CD4-positive, CD25-positive, alpha-beta regulatory T cell (primary cell): ENCODE measurements at regions not wholly inside any gene's neighbourhood (a gene's known extent, or its start where the extent isn't known, plus 50 kb on each side); places are given as distances from the start of the nearest gene placed in this dataset.
A peak's percentile ranks its signal among the peaks of the same experiment; 100 is the strongest.

Source experiments
- ATAC-seq, 2 donors: fragments of 150-1000 bp; cut with Tn5 transposase; one replicate each; pipeline ENCODE4 v1.10.0; 2021; ENCODE audit warnings: low read depth in 2 of 2, moderate number of reproducible peaks in 2 of 2, moderate library complexity in 1 of 2
- DNase-seq, 3 donors: peaks; one replicate each; pipeline versions ENCODE4 v3.0.0 to v3.0.0-alpha.2; 2012 to 2022; ENCODE audit warnings: mixed read lengths in 1 of 3
- H3K27ac ChIP-seq: one replicate; pipeline ENCODE4 v1.7.0; 2013; ENCODE audit warnings: mild to moderate bottlenecking, low read length; ENCODE audit not compliant: insufficient read depth, poor library complexity, severe bottlenecking
- H3K27me3 ChIP-seq: one replicate; pipeline ENCODE4 v1.7.0; 2013; ENCODE audit warnings: low read length; ENCODE audit not compliant: control insufficient read depth, insufficient read depth
- H3K36me3 ChIP-seq: one replicate; pipeline ENCODE4 v1.7.0; 2013; ENCODE audit warnings: mild to moderate bottlenecking, low read length, moderate library complexity; ENCODE audit not compliant: control insufficient read depth, insufficient read depth
- H3K4me1 ChIP-seq: 2 replicates; pipeline ENCODE4 v1.7.0; 2013; ENCODE audit warnings: mild to moderate bottlenecking, low read length; ENCODE audit not compliant: insufficient read depth, control insufficient read depth, poor library complexity, severe bottlenecking
- H3K4me3 ChIP-seq: one replicate; pipeline ENCODE4 v1.7.0; 2013; ENCODE audit warnings: low read depth, mild to moderate bottlenecking, low read length, moderate library complexity
- H3K9me3 ChIP-seq, 2 experiments: 1 replicate in 1 of 2; 2 replicates in 1 of 2; pipeline ENCODE4 v1.7.0; 2013; ENCODE audit warnings: low read length in 2 of 2, mild to moderate bottlenecking in 1 of 2, moderate library complexity in 1 of 2; ENCODE audit not compliant: control insufficient read depth in 2 of 2
- H3K27ac Mint-ChIP-seq, 3 donors: one replicate each; pipeline ENCODE4 v1.8.0; 2020 to 2022; ENCODE audit warnings: mild to moderate bottlenecking in 3 of 3, mixed read lengths in 3 of 3, moderate library complexity in 2 of 3
- H3K27me3 Mint-ChIP-seq: one replicate; pipeline ENCODE4 v1.8.0; 2022; ENCODE audit warnings: mild to moderate bottlenecking, mixed read lengths
- H3K36me3 Mint-ChIP-seq: one replicate; pipeline ENCODE4 v1.8.0; 2020; ENCODE audit warnings: mixed read lengths
- H3K4me1 Mint-ChIP-seq, 4 donors: one replicate each; pipeline ENCODE4 v1.8.0; 2020 to 2022; ENCODE audit warnings: mixed read lengths in 4 of 4, mild to moderate bottlenecking in 1 of 4
- H3K4me3 Mint-ChIP-seq, 4 donors: one replicate each; pipeline ENCODE4 v1.8.0; 2020 to 2022; ENCODE audit warnings: mild to moderate bottlenecking in 4 of 4, mixed read lengths in 4 of 4, moderate library complexity in 3 of 4
- H3K9me3 Mint-ChIP-seq, 7 donors: one replicate each; pipeline ENCODE4 v1.8.0; 2020 to 2022; ENCODE audit warnings: mixed read lengths in 7 of 7, mild to moderate bottlenecking in 3 of 7, moderate library complexity in 2 of 7

DNA sequence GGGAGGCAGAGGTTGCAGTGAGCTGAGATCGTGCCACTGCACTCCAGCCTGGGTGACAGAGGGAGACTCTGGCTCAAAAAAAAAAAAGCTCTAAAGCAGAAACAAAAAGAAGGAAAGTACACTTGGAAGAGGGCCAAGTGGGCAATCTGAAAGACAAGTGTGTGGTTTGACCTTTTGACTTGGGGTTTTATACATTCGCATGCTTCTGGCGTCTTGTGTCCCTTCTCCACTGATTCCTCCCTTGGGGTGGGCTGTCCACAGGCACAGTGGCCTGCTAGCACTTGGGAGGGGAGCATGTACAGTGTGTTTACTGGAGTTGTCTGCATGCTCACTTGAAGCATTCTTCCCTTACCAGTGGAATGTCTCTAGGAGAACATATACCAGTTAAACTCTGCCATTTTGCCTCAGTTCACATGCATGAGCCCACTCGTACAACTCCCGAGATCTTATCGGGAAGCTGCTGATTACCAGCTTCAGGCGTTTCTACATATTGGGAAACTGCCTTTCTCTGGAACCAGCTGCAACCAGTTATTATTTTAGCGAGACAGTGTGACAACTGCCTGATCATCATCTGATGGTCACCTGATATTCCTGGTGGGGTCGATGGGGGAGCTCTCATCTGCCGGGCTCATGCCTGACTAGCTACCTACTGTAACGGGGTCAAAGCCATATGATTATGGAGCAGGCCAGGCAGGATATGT lies 113.5 kb upstream of the ZNF678 start:
- Mint-ChIP-seq H3K9me3 (peaks cover 0 to 4% (median 0%) of the 10 kb centered on the region in 7 donors), H3K27me3 (peaks cover 4% of the 10 kb centered on the region), H3K27ac (no peak overlapping the region), H3K4me1 (no peaks in the 10 kb centered on the region), H3K36me3 (no peaks in the 10 kb centered on the region), H3K4me3 (no peak overlapping the region)
- ATAC-seq: no peak
- no peak overlapping the region for H3K27ac ChIP-seq
- no peaks in the 10 kb centered on the region for H3K36me3 ChIP-seq
- DNase-seq: no peak
- no peaks in the 10 kb centered on the region for H3K4me1 ChIP-seq
- H3K27me3 ChIP-seq: peaks cover 5% of the 10 kb centered on the region
- no peaks in the 10 kb centered on the region for H3K9me3 ChIP-seq
- H3K4me3 ChIP-seq: no peak overlapping the region

DNA sequence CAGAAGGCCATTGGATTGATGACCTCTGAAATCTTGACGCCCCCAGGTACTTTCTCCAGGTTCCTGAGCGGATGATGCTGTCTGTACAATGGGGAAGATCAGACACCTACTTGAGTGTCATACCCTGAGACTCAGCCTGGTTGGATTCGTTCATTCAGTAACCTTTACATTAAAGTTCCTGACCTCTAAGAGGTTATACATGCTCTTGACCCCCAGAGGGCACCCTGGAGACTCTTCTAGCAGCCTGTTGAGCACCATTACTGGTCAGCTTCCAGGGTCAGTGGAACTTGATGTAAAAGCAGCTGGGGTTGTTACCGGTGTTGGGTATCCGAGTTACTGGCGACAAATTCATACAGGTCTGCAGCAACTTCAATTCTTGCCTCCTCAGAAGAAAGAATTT lies 114.3 kb upstream of the ZNF678 start:
- H3K9me3 Mint-ChIP-seq: no peaks in the 10 kb centered on the region
- peaks cover 4% of the 10 kb centered on the region for H3K27me3 Mint-ChIP-seq
- H3K36me3 ChIP-seq: no peaks in the 10 kb centered on the region
- DNase-seq: peak in 2 of 3 donors; percentile 3 to 40
- H3K4me1 Mint-ChIP-seq: no peaks in the 10 kb centered on the region
- no peak overlapping the region for H3K4me3 ChIP-seq
- no peak for ATAC-seq
- H3K4me1 ChIP-seq: no peaks in the 10 kb centered on the region
- peaks cover 5% of the 10 kb centered on the region for H3K27me3 ChIP-seq
- no peak overlapping the region for H3K27ac Mint-ChIP-seq
- H3K4me3 Mint-ChIP-seq: no peak overlapping the region
- H3K27ac ChIP-seq: no peak overlapping the region
- H3K36me3 Mint-ChIP-seq: no peaks in the 10 kb centered on the region
- H3K9me3 ChIP-seq: no peaks in the 10 kb centered on the region

DNA sequence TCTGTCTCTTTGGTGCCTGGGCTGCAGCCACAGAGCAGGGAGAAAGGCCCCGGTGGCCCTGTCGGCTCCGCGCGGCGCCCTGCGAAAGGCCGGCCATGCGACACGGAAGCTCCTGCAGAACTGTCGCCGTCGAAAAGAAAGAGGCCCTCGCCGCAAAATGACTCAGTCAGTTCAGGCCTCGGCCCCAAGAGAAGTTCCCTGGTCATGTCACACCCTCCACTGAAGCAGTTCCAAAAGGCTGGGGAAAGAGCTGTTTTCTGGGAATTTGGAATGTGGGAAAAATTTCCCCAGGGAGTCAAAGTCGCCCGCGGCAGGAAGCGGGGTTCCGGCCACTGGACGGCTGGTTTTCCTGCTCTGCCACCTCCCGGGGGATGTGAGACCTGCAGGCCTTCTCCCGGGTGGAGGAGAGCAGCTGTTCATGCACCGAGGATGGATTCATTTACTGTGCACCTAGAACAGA lies 115.8 kb upstream of the ZNF678 start:
- Histone ChIP-seq H3K27ac (no peak overlapping the region), H3K9me3 (no peaks in the 10 kb centered on the region), H3K4me3 (no peak overlapping the region), H3K4me1 (no peaks in the 10 kb centered on the region), H3K36me3 (no peaks in the 10 kb centered on the region), H3K27me3 (peaks cover 5% of the 10 kb centered on the region)
- Mint-ChIP-seq H3K9me3 (no peaks in the 10 kb centered on the region), H3K4me3 (no peak overlapping the region), H3K27me3 (peaks cover 4% of the 10 kb centered on the region), H3K4me1 (no peaks in the 10 kb centered on the region), H3K36me3 (no peaks in the 10 kb centered on the region), H3K27ac (no peak overlapping the region)
- ATAC-seq: no peak
- no peak for DNase-seq

DNA sequence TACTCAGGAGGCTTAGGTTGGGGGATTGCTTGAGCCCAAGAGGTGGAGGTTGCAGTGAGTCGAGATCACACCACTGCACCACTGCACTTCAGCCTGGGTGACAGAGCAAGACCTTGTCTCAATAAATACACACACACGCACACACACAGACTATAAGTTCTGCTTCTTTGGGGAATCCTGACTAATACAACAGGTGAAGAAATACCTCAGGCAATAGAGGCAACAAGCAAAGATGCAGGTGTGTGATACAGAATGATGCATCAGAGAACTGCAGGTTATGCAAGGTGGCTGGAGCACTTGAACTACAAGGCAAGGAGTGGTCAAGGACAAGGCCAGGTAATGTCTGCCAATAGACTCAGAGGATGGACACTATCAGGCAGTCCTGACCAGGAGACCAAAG lies 117.6 kb upstream of the ZNF678 start:
- H3K4me3 Mint-ChIP-seq: no peak overlapping the region
- Histone ChIP-seq H3K4me3 (no peak overlapping the region), H3K36me3 (no peaks in the 10 kb centered on the region), H3K27ac (no peak overlapping the region), H3K27me3 (peaks cover 4% of the 10 kb centered on the region), H3K4me1 (no peaks in the 10 kb centered on the region), H3K9me3 (no peaks in the 10 kb centered on the region)
- peaks cover 8% of the 10 kb centered on the region for H3K27me3 Mint-ChIP-seq
- DNase-seq: no peak
- H3K36me3 Mint-ChIP-seq: no peaks in the 10 kb centered on the region
- H3K9me3 Mint-ChIP-seq: no peaks in the 10 kb centered on the region
- H3K27ac Mint-ChIP-seq: no peak overlapping the region
- ATAC-seq: no peak
- no peaks in the 10 kb centered on the region for H3K4me1 Mint-ChIP-seq

DNA sequence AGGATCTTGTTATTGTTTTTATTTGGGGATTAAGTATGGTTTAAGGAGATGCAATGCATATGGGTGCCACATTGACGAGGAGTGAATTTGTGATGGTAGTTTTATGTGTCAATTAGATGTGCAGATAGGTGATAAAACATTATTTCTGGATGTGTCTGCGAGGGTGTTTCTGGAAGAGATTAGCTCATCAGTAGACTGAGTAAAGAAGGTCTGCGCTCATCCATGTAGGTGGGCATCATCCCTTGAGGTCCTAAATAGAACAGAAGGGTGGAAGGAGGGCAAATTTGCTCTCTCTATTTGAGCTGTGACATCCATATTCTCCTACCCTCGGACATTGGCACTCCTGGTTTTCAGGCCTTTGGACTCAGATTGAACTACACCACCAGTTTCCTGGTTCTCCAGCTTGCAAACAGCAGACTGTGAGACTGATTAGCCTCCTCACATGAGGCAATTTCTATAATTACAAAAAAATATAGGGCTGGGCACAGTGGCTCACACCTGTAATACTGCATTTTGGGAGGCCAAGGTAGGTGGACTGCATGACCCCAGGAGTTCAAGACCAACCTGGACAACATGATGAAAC lies 118.2 kb upstream of the ZNF678 start:
- H3K36me3 Mint-ChIP-seq: no peaks in the 10 kb centered on the region
- ATAC-seq (no peak), DNase-seq (no peak)
- H3K27me3 ChIP-seq: peaks cover 7% of the 10 kb centered on the region
- no peak overlapping the region for H3K4me3 ChIP-seq
- peaks cover 8% of the 10 kb centered on the region for H3K27me3 Mint-ChIP-seq
- no peaks in the 10 kb centered on the region for H3K4me1 ChIP-seq
- no peak overlapping the region for H3K27ac Mint-ChIP-seq
- no peak overlapping the region for H3K4me3 Mint-ChIP-seq
- no peaks in the 10 kb centered on the region for H3K9me3 Mint-ChIP-seq
- H3K36me3 ChIP-seq: no peaks in the 10 kb centered on the region
- H3K9me3 ChIP-seq: no peaks in the 10 kb centered on the region
- H3K4me1 Mint-ChIP-seq: no peaks in the 10 kb centered on the region
- no peak overlapping the region for H3K27ac ChIP-seq

DNA sequence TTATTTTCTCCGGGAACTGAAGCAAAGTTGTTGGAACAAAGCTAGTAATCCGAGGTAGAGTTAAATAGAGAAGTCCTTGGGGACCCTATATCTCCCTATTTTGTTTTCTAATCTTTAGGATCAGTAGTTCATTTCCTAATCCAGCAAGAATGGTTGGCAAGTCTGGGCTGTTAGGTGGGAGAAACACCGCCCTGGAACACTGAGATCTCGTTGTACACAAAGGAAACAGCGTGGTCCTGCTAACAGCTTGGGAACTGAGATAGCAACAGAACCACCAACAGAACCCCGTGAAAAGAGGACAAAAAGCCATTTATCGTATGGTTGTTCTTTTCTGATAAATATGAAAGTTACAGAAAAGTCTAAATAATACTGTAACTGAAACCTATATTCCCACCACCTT lies 121.9 kb upstream of the CDC42BPA start:
- Mint-ChIP-seq H3K27ac (peak overlapping the region in 1 of 3 donors; percentile 4), H3K36me3 (no peaks in the 10 kb centered on the region), H3K9me3 (no peaks in the 10 kb centered on the region), H3K4me3 (no peak overlapping the region), H3K27me3 (peaks cover 26% of the 10 kb centered on the region), H3K4me1 (peaks cover 0 to 4% (median under 1%) of the 10 kb centered on the region in 4 donors)
- DNase-seq (no peak), ATAC-seq (no peak)
- H3K27ac ChIP-seq: no peak overlapping the region
- no peaks in the 10 kb centered on the region for H3K36me3 ChIP-seq
- H3K9me3 ChIP-seq: no peaks in the 10 kb centered on the region
- no peaks in the 10 kb centered on the region for H3K4me1 ChIP-seq
- no peak overlapping the region for H3K4me3 ChIP-seq
- H3K27me3 ChIP-seq: peaks cover 11% of the 10 kb centered on the region

DNA sequence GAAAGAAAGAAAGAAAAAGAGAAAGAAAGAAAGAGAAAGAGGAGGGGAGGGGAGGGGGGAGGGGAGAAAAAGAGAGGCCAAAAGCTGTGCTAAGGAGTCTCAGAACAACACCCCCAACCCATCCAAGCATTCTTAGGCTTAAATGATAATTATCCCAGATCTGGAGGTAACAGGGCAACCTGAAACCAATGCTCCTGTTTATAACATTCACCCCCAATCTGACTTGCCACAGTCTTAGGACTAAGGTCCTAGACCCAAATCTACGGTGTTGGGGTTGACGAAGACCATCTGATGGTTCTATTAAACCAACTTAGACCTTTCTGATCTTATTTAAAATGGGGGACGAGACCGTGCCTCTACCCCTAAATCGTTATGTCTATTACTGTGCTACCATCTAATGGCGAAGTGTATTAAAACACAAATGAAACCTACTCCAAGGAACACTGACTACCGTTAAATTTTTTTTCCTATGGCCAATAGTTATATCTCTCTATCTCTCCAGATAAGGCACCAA lies 119.3 kb upstream of the CDC42BPA start:
- peaks cover 0 to 4% (median under 1%) of the 10 kb centered on the region in 4 donors for H3K4me1 Mint-ChIP-seq
- ATAC-seq (no peak), DNase-seq (no peak)
- peaks cover 26% of the 10 kb centered on the region for H3K27me3 Mint-ChIP-seq
- Histone ChIP-seq H3K27me3 (peaks cover 11% of the 10 kb centered on the region), H3K4me3 (no peak overlapping the region), H3K4me1 (no peaks in the 10 kb centered on the region), H3K9me3 (no peaks in the 10 kb centered on the region), H3K27ac (no peak overlapping the region), H3K36me3 (no peaks in the 10 kb centered on the region)
- no peaks in the 10 kb centered on the region for H3K36me3 Mint-ChIP-seq
- H3K27ac Mint-ChIP-seq: no peak overlapping the region
- H3K4me3 Mint-ChIP-seq: no peak overlapping the region
- peaks cover 0 to 3% (median 0%) of the 10 kb centered on the region in 7 donors for H3K9me3 Mint-ChIP-seq
